H9 (cell line): ENCODE measurements at regions not wholly inside any gene's neighbourhood (a gene's known extent, or its start where the extent isn't known, plus 50 kb on each side); places are given as distances from the start of the nearest gene placed in this dataset.

Experiments
- DNase-seq: peaks from one replicate; pipeline ENCODE4 v3.0.0-alpha.2; 2017
- H2AFZ ChIP-seq: one replicate; pipeline ENCODE4 v1.6.1; 2013; ENCODE audit warnings: mild to moderate bottlenecking, low read length, control low read depth, moderate library complexity
- H2AK5ac ChIP-seq: 2 replicates; pipeline ENCODE4 v1.6.1; 2013; ENCODE audit warnings: low read length, control low read depth, mixed read lengths; ENCODE audit not compliant: insufficient read length
- H2BK120ac ChIP-seq: one replicate; pipeline ENCODE4 v1.6.1; 2013; ENCODE audit warnings: low read depth, mild to moderate bottlenecking, low read length, control low read depth, inconsistent platforms; ENCODE audit not compliant: poor library complexity, severe bottlenecking
- H2BK12ac ChIP-seq: 2 replicates; pipeline ENCODE4 v1.6.1; 2013; ENCODE audit warnings: low read length, control low read depth, mixed read lengths, low read depth; ENCODE audit not compliant: insufficient read length
- H2BK15ac ChIP-seq: 2 replicates; pipeline ENCODE4 v1.6.1; 2013; ENCODE audit warnings: low read depth, low read length, control low read depth
- H2BK20ac ChIP-seq: one replicate; pipeline ENCODE4 v1.6.1; 2013; ENCODE audit warnings: low read depth, mild to moderate bottlenecking, low read length, control low read depth, inconsistent platforms; ENCODE audit not compliant: poor library complexity, severe bottlenecking
- H2BK5ac ChIP-seq: 2 replicates; pipeline ENCODE4 v1.6.1; 2013; ENCODE audit warnings: low read length, control low read depth, mixed read lengths; ENCODE audit not compliant: insufficient read length
- H3K14ac ChIP-seq: 2 replicates; pipeline ENCODE4 v1.6.1; 2013; ENCODE audit warnings: low read length, control low read depth; ENCODE audit not compliant: insufficient read depth
- H3K18ac ChIP-seq: 2 replicates; pipeline ENCODE4 v1.6.1; 2013; ENCODE audit warnings: low read depth, mild to moderate bottlenecking, mixed read lengths, low read length, control low read depth; ENCODE audit not compliant: insufficient read length
- H3K23ac ChIP-seq: 2 replicates; pipeline ENCODE4 v1.6.1; 2013; ENCODE audit warnings: low read length, control low read depth, mixed read lengths, low read depth; ENCODE audit not compliant: insufficient read length
- H3K23me2 ChIP-seq: 2 replicates; pipeline ENCODE4 v1.6.1; 2013; ENCODE audit warnings: low read depth, mild to moderate bottlenecking, mixed read lengths, low read length, control low read depth; ENCODE audit not compliant: insufficient read length, poor library complexity, severe bottlenecking
- H3K27ac ChIP-seq: 2 replicates; pipeline ENCODE4 v1.5.1; 2013; ENCODE audit warnings: low read length, control low read depth, mixed read lengths, low read depth; ENCODE audit not compliant: insufficient read length
- H3K27me3 ChIP-seq: 2 replicates; pipeline ENCODE4 v1.6.1; 2013; ENCODE audit warnings: low read length, control low read depth, inconsistent platforms; ENCODE audit not compliant: insufficient read depth
- H3K4ac ChIP-seq: 2 replicates; pipeline ENCODE4 v1.6.1; 2013; ENCODE audit warnings: low read depth, mild to moderate bottlenecking, control low read depth, inconsistent platforms, low read length, moderate library complexity
- H3K4me1 ChIP-seq: 2 replicates; pipeline ENCODE4 v1.6.1; 2013; ENCODE audit warnings: low read length, control low read depth, inconsistent platforms; ENCODE audit not compliant: insufficient read depth
- H3K4me2 ChIP-seq: 2 replicates; pipeline ENCODE4 v1.6.1; 2013; ENCODE audit warnings: low read length, control low read depth, mixed read lengths; ENCODE audit not compliant: insufficient read length, insufficient read depth
- H3K56ac ChIP-seq: 2 replicates; pipeline ENCODE4 v1.6.1; 2013; ENCODE audit warnings: low read depth, mild to moderate bottlenecking, mixed read lengths, low read length, control low read depth; ENCODE audit not compliant: insufficient read length
- H3K79me1 ChIP-seq: 2 replicates; pipeline ENCODE4 v1.6.1; 2013; ENCODE audit warnings: low read depth, mild to moderate bottlenecking, moderate library complexity, low read length, control low read depth, inconsistent platforms; ENCODE audit not compliant: insufficient read depth, poor library complexity, severe bottlenecking
- H3K79me2 ChIP-seq: 2 replicates; pipeline ENCODE4 v1.6.1; 2013; ENCODE audit warnings: low read length, control low read depth, inconsistent platforms; ENCODE audit not compliant: insufficient read depth
- H3K9ac ChIP-seq: 2 replicates; pipeline ENCODE4 v1.6.1; 2013; ENCODE audit warnings: low read length, control low read depth, mixed read lengths; ENCODE audit not compliant: insufficient read length; ENCODE audit errors: extremely low read depth
- H3K9me3 ChIP-seq: one replicate; pipeline ENCODE4 v1.6.1; 2013; ENCODE audit warnings: low read depth, low read length, inconsistent platforms; ENCODE audit not compliant: control insufficient read depth
- H3T11ph ChIP-seq: one replicate; pipeline ENCODE4 v1.6.1; 2013; ENCODE audit warnings: mild to moderate bottlenecking, low read length, control low read depth, inconsistent platforms
- H4K20me1 ChIP-seq: one replicate; pipeline ENCODE4 v1.6.1; 2013; ENCODE audit not compliant: control insufficient read depth, insufficient read length, insufficient read depth
- H4K5ac ChIP-seq: 2 replicates; pipeline ENCODE4 v1.6.1; 2013; ENCODE audit warnings: low read depth, mild to moderate bottlenecking, mixed read lengths, low read length, control low read depth; ENCODE audit not compliant: insufficient read length
- H4K8ac ChIP-seq: replicated peaks from 2 replicates; pipeline ENCODE4 v1.6.1; 2013; ENCODE audit warnings: low read length, control low read depth, mixed read lengths, low read depth; ENCODE audit not compliant: insufficient read length
- H4K91ac ChIP-seq: 2 replicates; pipeline ENCODE4 v1.6.1; 2013; ENCODE audit warnings: low read depth, mild to moderate bottlenecking, moderate library complexity, mixed read lengths, low read length, control low read depth; ENCODE audit not compliant: insufficient read length
- H3K27ac Mint-ChIP-seq, 3 experiments: 2 replicates in 2 of 3; 3 replicates in 1 of 3; pipeline ENCODE4 v1.8.0; 2020 to 2021; ENCODE audit warnings: mixed read lengths in 3 of 3, mild to moderate bottlenecking in 1 of 3, moderate library complexity in 1 of 3
- H3K27me3 Mint-ChIP-seq: 2 replicates; pipeline ENCODE4 v1.8.0; 2021; ENCODE audit warnings: low read depth, mild to moderate bottlenecking, moderate library complexity, mixed read lengths
- H3K36me3 Mint-ChIP-seq, 3 experiments: 2 replicates in 2 of 3; 3 replicates in 1 of 3; pipeline ENCODE4 v1.8.0; 2020 to 2021; ENCODE audit warnings: low read depth in 3 of 3, mixed read lengths in 3 of 3; ENCODE audit not compliant: insufficient read depth in 1 of 3
- H3K4me1 Mint-ChIP-seq, 2 experiments: 2 replicates each; pipeline ENCODE4 v1.8.0; 2020; ENCODE audit warnings: mixed read lengths in 2 of 2
- H3K4me3 Mint-ChIP-seq, 2 experiments: 2 replicates in 1 of 2; 3 replicates in 1 of 2; pipeline ENCODE4 v1.8.0; 2020 to 2021; ENCODE audit warnings: mild to moderate bottlenecking in 2 of 2, mixed read lengths in 2 of 2, moderate library complexity in 1 of 2
- H3K9me3 Mint-ChIP-seq, 2 experiments: 2 replicates in 1 of 2; 3 replicates in 1 of 2; pipeline ENCODE4 v1.8.0; 2020; ENCODE audit warnings: mild to moderate bottlenecking in 2 of 2, mixed read lengths in 2 of 2, moderate library complexity in 1 of 2
- WGBS: extraction: QIAGEN DNeasy Blood & Tissue Kit; methylation state at CpG from one replicate; pipeline ENCODE4 v1.1.7; 2013; ENCODE audit warnings: missing lambda C conversion rate, low lambda C conversion rate, mixed read lengths; ENCODE audit not compliant: insufficient read length; ENCODE audit errors: extremely low coverage; 5-methylcytosine and 5-hydroxymethylcytosine counted together
- TF ChIP-seq, protein P1 (sequence below): fragments of 200-600 bp; sonication (generic); conservative IDR thresholded peaks from 3 replicates; pipeline ENCODE4 v1.8.0; 2021; ENCODE audit warnings: antibody characterized with exemption, mild to moderate bottlenecking

DNA sequence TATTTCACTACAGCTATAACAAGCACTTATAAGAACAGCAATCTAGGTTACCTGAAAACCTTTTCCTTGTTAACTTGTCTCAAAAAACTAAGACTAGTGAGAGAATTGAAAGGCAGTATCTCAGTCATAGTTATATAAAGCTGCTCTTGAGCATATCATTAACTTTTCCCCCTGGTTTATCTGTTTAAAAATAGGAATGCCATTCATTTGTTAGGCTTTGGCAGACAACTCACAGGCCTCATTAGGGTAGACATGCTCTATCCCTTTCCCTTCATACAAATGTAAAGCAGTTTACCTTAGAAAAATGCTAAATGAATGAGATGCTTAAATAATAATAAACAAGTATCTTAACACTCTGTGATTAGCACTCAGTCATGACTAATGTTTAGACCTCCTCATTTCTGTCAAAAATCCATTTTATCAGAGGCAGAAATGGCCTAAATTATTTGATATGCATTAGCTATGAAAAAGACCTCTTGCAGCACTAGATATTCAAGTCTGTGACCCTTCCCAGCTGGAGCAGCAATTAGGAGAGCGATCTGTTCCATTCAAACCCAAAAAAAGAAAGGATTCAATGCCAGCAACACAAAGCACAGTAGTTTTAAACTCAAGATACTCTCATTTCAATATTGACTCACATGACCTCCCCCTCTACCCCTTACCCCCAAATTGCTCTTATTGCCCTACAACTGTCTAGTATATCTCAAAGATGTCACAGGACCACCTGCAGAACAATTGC, 1578.8 kb upstream of the WWC1 start:
- Histone ChIP-seq H3K27me3 (no peaks in the 10 kb centered on the region), H4K8ac (no peak overlapping the region), H3K79me2 (no peaks in the 10 kb centered on the region), H2AFZ (no peak overlapping the region), H3K23ac (no peak overlapping the region), H2BK12ac (no peak overlapping the region), H3K27ac (no peak overlapping the region), H2BK5ac (no peak overlapping the region), H3K4me1 (peaks cover 8% of the 10 kb centered on the region; the same call in 1 of the 2 replicates), H3K14ac (no peak overlapping the region), H4K5ac (no peak overlapping the region), H3K4me2 (no peak overlapping the region), H3K23me2 (no peaks in the 10 kb centered on the region), H4K91ac (no peak overlapping the region), H3K79me1 (no peaks in the 10 kb centered on the region), H3K9me3 (no peaks in the 10 kb centered on the region), H3K56ac (no peak overlapping the region), H2AK5ac (no peak overlapping the region), H2BK20ac (no peak overlapping the region), H2BK120ac (no peak overlapping the region), H3K18ac (no peak overlapping the region), H3T11ph (no peak overlapping the region), H2BK15ac (no peak overlapping the region), H3K4ac (no peak overlapping the region), H4K20me1 (no peaks in the 10 kb centered on the region), H3K9ac (no peak overlapping the region)
- H3K4me1 Mint-ChIP-seq, result peaks cover 31 to 33% of the 10 kb centered on the region in 2 experiments
- H3K27me3 Mint-ChIP-seq, result no peaks in the 10 kb centered on the region
- no peak overlapping the region for H3K4me3 Mint-ChIP-seq
- H3K36me3 Mint-ChIP-seq, result peaks cover 0 to 22% (median 6%) of the 10 kb centered on the region in 3 experiments; a peak in 5 of 7 replicates
- DNase-seq, result no peak
- no CpG with 5 or more reads among the region's 1 CpG for WGBS
- H3K27ac Mint-ChIP-seq, result peak overlapping the region; percentile 2 to 89 (median 51); a peak in 5 of 7 replicates
- peaks cover 6 to 7% of the 10 kb centered on the region in 2 experiments; a peak in 3 of 5 replicates for H3K9me3 Mint-ChIP-seq
- TF ChIP-seq, protein P1, sequence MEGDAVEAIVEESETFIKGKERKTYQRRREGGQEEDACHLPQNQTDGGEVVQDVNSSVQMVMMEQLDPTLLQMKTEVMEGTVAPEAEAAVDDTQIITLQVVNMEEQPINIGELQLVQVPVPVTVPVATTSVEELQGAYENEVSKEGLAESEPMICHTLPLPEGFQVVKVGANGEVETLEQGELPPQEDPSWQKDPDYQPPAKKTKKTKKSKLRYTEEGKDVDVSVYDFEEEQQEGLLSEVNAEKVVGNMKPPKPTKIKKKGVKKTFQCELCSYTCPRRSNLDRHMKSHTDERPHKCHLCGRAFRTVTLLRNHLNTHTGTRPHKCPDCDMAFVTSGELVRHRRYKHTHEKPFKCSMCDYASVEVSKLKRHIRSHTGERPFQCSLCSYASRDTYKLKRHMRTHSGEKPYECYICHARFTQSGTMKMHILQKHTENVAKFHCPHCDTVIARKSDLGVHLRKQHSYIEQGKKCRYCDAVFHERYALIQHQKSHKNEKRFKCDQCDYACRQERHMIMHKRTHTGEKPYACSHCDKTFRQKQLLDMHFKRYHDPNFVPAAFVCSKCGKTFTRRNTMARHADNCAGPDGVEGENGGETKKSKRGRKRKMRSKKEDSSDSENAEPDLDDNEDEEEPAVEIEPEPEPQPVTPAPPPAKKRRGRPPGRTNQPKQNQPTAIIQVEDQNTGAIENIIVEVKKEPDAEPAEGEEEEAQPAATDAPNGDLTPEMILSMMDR, result no peak
